Astrocyte of the cerebellum (primary cell): ENCODE measurements at regions not wholly inside any gene's neighbourhood (a gene's known extent, or its start where the extent isn't known, plus 50 kb on each side); places are given as distances from the start of the nearest gene placed in this dataset.
A peak's percentile ranks its signal among the peaks of the same experiment; 100 is the strongest.

Experiments
- DNase-seq: peaks from one replicate; pipeline ENCODE4 v3.0.0-alpha.2; 2011; ENCODE audit warnings: low read depth
- H3K4me3 ChIP-seq: 2 replicates; pipeline ENCODE4 v1.5.1; 2011; ENCODE audit warnings: mild to moderate bottlenecking, low read depth, low read length, moderate library complexity
- CTCF ChIP-seq: IDR thresholded peaks from 2 replicates; pipeline ENCODE4 v1.5.1; 2012; ENCODE audit warnings: low read length, low read depth, moderate library complexity, mild to moderate bottlenecking; ENCODE audit errors: missing control alignments
- in situ Hi-C: cut with HindIII; loops from 2 replicates; pipeline ENCODE4 v1.10.0; 2017; ENCODE audit warnings: low sequenced_read_pairs

GRCh38 chr2:164032995-164033394 is 297.2 kb upstream of the FIGN start:
- TF ChIP-seq CTCF, result no peak
- no peak for DNase-seq
- no peak overlapping the region for H3K4me3 ChIP-seq
- in situ Hi-C loops, result no loop called here

GRCh38 chr2:164030623-164031022 is 294.8 kb upstream of the FIGN start:
- DNase-seq, result no peak
- TF ChIP-seq CTCF, result no peak
- in situ Hi-C loops, result no loop called here
- H3K4me3 ChIP-seq, result no peak overlapping the region

- in situ Hi-C loops, result no loop called here
- DNase-seq, result peak; percentile 49
- TF ChIP-seq CTCF, result no peak
- no peak overlapping the region for H3K4me3 ChIP-seq
Measured at GRCh38 chr2:164028814-164029534, 293.2 kb upstream of the FIGN start.

- TF ChIP-seq CTCF, result no peak
- in situ Hi-C loops, result no loop called here
- DNase-seq, result no peak
- H3K4me3 ChIP-seq, result no peak overlapping the region
Measured at GRCh38 chr2:164024396-164024795, 288.6 kb upstream of the FIGN start.

- H3K4me3 ChIP-seq, result no peak overlapping the region
- in situ Hi-C loops, result no loop called here
- TF ChIP-seq CTCF, result peak; percentile 17
- DNase-seq, result no peak
Measured at GRCh38 chr2:164023896-164024295, 288.1 kb upstream of the FIGN start.

- DNase-seq, result peak; percentile 47
- in situ Hi-C loops, result no loop called here
- TF ChIP-seq CTCF, result no peak
- H3K4me3 ChIP-seq, result no peak overlapping the region
Measured at GRCh38 chr2:164015328-164016123, 279.7 kb upstream of the FIGN start.
